HG02981 (cell line): ENCODE measurements at regions not wholly inside any gene's neighbourhood (a gene's known extent, or its start where the extent isn't known, plus 50 kb on each side); places are given as distances from the start of the nearest gene placed in this dataset.

ENCODE experiments used
- ATAC-seq: cut with Tn5 transposase; IDR thresholded peaks from one replicate; pipeline ENCODE4 v1.9.1; 2021; ENCODE audit warnings: mild to moderate bottlenecking, moderate library complexity; ENCODE audit not compliant: unreplicated experiment

DNA sequence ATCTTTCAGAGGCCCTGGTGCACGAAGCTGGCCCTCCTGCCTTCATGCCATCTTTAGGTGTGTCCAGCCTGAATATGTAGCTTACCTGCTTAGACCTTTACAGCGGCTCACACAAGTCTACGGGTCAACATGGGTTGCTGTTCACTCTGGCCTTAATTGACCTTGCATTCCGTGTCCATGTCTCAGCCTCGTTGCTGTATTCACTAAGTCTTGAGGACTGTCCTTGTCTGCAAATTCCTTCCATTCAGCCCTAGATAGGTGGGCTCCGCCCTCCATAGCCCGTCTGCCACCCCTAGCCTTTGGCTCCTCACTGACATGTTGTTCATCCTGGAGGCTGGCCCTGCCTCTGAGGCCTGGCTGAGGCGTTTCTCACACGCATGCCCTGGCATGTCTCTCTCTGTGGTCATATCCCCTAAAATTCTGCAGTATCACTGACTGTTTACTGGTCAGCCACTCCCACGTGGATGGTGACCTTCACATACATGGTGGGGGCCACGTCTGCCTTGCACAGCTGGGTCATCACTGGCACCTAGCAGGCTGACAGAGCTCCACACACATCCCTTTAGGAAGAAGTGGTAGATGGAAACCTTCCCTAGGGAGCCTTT, 394.1 kb upstream of the MKI67 start:
- ATAC-seq, result no peak

DNA sequence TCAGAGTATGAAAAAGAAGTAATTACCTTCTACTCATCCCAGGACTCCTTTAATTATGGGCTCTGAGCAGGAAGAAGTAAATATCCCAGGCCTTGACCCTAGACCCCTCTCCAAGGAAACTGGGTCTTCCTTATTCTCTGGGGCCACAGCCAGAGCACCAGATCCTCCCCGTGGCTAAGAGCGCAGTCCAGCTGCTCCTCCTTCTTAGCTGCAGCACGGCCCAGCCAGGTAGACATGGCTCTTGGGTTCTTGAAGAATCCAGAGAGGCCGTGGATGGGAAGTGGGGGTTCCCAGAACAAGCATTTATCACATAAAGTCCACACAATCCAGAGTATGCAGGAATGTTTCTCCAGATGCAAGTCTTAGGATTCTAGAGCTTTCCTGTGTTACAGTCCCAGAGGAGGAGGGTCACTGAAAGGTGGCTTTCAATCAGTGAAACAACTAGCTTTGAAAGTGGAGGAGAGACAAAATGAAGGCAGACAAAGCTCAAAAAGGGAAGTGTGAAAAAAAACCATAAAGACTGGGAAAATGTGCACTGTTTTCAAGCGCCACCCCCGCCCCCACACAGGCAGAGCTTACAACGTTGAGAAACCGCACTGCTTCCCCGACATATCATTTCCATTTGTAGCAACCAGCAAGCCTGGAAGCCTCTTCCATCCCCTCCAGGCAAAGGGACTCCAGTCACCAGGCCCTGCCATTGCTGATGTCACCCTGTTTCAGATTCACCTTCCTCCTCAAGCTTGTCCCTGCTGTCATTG, 396.5 kb upstream of the MKI67 start:
- ATAC-seq, result no peak

DNA sequence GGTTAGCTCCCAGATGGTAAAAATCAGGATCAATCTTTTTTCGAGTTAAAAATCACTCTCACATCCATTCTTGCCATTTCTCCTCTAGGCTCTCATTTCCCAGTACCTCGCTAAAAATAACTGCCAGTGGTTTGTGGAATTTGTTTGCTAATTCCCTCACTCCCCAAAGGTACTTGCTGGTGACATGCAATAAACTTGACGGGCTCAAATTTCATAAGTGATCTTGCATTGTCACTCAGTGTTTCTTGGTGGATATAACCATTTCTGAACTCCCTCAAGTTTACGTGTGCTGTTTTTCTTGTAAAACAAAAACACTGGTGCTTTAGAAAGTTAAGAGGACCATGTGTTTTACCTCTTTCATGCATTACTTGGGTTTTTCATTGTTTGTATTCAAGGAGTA, 399.2 kb upstream of the MKI67 start:
- ATAC-seq, result no peak

DNA sequence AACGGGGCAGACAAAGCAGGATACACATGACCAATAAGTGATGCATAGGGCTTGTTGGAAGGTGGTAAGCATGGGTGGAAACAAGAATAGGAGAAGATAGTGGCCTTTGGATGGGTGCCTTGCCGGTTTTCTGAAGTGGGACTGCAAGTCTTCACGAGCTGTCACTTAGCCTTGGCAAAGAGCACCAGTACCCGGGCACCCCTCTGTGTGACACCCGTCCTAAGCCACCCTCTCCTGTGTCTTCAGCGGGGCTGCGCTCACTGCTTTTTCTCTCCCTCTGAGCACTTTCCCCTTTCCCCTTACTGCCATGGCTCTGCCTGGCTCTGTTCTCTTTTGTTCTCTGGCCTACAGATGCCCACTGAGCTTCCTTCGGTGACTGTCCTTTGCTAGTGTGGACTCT, 399.7 kb upstream of the MKI67 start:
- ATAC-seq, result no peak

DNA sequence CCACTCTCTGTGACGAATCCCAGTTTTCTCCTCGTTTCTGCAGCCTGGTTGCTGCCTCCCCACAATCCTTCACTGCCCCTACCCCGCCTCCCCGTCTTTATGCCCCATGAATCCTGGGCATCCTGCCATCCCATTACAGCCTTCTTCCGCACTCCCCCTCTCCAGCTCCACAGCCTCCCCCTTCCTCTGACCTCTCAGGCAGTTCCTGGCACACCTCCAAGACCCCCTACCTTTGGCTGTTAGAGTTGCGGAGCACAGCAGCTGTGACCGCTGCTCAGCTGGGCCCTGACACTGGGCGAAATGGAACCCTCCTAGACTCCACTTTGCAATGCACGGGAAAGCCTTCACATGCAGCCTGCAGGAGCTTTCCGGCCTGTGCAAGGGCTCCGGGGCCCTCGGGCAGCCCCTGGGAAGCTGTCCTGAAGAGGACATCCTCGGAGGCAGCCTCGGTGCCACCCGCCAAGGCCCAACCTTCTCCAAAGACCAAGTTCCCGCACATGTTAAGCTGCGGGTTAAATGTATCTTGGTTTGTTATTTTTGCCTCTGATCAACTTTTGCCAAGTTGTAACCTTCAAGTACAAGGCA, 400.7 kb upstream of the MKI67 start:
- no peak for ATAC-seq

DNA sequence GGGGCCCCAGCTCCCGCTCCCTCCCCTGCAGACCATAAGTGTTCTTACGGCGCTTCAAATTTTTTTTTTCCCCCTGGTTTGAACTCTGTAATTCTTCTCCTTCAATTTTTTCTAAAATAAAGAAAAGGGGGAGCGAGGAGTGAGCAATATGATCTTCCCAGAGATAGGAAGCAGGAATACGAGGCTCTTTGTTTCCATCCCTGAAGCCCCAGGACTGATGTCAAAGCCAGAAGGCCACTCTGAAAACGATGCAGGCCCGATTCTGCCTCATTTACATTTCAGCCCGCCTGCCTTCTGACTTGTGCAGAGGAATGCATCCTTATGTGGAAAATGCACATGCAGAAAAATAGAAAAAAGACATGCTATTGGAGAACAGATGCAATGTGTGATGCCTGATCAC, 401.5 kb upstream of the MKI67 start:
- ATAC-seq, result no peak

DNA sequence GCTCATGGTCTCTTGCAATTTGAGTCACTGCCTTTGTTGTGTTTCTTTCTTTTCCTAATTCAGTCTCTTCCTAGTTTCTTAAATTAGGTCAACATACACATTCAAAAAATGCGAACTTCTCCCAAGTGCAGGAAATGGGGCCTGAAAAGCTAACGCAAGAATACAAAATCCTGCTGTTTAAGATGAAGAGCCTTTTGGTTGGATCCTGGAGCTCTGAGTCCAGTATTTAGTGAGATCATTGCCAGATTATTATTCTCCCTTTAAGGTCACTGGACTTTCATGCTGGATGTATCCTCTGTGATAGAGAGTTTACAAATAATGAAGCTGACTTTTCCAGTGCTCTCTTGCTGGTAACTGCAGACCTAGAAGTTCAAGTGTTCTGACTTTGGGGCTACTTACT, 401.9 kb upstream of the MKI67 start:
- no peak for ATAC-seq

DNA sequence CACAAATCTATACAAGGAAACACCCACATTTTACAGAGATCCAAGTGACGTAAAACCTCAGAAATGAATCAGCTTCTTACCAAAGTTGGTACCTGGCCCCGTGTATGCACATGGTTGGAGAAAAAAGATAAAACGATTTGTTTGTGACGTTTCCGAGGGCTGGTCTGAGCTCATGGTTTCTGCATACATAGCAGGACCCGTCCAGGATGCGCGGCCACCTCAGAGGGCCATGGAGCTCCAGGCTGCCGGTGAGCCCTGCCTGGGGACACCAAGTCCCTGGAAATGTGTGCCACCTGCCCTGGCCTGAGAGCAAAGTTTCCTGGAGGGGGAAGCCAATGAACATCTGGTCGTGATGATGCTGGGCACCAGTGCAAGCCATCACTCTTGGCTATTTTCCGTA, 402.6 kb upstream of the MKI67 start:
- no peak for ATAC-seq

DNA sequence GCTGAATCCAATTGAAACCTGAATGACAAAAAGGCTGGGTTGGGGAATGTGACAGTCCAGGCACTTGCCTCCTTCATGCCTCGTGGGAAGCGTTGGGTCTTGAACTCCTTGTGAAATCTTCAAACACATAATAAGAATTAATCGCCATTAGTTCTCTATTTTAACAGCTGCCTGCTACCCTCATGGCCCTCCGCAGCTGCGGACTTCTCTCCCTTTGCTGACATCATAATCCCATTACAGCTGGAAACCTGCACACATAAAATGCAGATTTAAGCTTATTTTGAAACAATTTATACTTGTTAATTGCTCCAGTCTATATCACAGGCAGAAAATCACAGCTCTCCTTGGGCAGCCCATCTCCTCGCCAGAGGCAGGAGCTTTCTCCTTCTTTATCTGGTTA, 403.0 kb upstream of the MKI67 start:
- no peak for ATAC-seq

DNA sequence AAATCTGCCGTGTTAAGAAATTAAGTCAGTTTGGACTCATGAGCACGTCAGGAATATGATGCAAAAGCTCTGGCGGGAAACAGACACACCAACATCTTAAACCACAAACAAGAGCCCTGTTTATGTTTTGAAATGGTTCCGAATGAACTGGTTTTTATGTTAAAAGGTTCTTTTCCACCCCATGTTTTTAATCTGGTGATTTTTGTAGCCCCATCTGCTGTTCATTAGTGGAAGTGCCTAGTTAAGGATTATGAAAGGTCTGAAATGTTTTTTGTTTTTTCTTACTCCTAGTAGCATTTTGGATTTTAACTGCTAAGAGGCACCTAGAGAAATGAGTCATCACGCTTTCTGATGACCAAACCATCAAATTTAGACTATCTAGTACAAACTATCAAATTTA, 404.1 kb upstream of the MKI67 start:
- ATAC-seq, result no peak

DNA sequence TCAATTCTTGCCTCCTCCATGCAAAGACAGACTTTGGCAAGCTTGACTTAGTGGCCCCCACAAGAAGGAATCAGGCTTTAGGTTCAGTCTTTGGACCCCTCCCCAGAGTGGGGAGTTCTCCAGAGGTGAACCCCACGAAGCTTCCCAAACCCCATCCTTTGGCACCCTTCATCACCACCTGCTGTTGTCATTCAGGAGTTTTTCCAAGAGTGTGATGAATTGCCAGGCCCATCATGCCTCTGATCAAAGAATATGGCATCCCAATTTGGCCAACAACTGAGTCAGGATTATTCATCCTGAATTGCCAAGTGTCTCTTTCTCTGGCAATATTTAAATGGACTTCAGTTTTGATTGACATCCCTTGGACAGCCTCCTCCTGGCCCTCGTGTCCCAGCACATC, 404.7 kb upstream of the MKI67 start:
- ATAC-seq, result no peak

DNA sequence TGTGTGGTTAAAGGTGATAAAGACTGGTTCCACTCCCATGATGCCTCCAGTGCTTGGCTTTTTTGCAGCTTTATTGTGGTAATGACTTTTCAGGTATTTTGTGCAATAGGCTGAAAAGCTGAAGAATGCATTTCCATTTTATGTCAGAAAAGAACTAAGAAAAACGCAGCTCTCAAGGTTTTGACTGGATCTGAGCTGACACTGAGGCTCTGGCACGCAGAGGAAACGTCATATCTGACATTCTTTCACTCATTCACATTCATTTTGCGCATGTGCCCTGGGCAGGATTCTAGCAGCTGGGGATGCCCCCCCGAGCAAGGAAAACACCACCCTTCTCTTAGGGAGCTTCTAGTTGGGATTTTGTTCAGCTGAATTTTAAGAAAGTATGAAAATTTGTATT, 408.5 kb upstream of the MKI67 start:
- ATAC-seq, result no peak

DNA sequence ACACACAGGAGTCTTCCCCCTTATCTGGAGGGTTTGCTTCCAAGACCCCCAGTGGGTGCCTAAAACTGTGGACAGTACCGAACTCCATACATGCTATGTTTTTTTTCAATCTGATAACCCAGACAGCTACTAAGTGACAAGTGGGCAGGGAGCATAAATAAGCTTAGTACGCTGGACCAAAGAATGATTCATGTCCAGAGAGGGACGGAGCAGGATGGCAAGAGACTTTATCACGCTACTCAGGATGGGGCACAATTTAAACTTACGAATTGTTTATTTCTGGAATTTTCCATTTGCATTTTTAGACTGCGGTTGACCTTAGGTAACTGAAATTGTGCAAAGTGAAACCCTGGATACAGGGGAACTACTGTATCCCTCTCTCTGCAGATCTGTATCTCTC, 410.0 kb upstream of the MKI67 start:
- no peak for ATAC-seq

DNA sequence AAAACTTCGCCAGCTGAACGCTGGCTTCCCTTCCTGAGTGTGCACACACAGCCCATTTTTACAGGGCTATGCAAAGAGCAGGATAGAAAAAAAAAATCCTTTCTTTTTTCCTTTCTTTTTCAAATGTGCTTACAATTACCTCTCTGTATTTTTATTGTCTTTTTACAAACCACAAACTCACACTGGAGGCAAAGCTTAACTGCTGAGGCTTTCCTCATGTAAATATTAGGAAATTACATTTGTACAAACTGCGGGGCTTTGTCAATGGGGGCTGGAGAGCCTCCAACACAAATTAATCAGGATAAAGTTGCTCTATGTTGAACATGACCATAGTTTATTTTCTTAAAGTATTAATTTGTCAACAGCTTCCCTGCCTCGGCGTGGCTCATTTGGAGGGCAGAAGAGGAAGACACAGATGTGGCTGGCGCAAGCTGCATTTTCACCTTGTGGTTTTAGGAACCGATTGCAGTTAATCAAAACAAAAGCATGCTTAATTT, 411.7 kb upstream of the MKI67 start:
- no peak for ATAC-seq

DNA sequence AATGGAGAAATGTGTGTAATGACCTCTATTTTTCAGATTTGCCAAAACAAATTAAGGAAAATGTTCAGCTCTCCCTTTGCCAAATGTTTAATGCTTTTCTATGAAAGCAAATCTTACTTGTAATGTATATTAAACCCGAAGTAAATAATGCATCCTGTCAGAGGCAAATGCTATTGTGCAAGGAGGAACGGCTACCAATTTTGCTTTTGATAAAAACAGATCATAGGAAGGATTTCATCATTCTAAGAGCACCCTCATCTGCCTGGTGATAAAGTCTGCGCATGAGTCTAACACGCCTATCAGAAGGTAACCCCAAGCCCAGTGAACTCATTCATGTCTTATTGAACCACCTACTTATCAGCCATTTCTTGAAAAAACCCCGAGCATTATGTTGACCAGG, 412.4 kb upstream of the MKI67 start:
- no peak for ATAC-seq

DNA sequence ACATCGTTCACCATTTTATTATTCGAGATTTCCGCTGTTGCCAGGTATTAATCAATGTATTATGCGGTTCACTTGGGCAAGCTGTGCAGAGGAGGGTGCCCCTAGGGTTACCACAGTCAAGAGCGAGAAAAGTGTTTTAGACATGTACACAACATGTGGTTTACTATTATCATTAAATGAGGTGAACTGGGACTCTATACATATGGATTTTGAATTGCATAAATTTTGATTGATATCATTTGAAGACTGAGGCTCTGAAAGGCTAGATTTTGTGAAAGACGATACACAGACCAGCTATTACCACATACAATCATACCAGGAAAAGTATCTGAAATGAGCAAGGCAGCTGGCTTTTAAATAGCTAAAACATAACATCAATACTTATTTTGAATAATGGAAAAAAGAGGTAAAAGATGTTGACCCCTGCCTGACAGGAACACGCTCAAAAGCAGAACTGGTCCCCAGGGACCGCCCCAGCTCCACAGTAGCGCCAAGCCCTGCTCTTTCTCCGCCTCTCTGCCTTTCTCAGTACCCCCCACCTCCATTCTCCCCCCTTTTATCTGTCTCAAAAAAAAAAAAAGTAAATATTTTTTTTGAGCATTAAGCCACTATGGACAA, 413.4 kb upstream of the MKI67 start:
- no peak for ATAC-seq

DNA sequence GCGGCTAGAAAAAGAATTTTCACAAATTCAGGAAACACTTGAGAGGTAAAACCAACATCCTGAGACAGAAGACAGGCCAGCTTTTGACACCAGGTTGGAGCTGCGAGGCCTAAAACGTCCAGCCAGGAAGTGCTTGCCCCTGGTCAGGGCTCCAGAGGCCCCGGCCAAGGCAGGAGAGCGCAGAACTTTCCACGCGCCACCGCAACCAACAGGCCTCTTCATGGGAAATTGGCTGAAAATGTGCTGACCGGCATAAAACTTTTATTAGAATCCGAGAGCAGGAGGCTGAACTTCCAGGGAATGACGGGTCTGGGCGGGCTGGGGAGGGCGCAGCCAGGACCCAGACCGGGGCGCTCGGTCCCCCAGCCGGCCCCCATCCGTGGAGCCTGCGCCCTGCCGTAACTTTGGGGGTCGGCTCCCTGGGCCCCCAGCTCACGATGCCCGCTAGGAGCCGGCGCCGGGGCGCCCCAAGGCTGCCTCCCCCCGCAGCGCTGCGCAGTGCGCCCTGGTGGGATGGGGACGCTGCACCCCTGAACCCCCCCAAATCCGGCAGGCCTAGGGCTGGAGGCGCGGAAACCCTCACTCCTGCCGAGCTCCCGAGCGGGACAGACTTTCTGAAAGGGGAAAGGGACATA, 414.0 kb upstream of the MKI67 start:
- no peak for ATAC-seq

DNA sequence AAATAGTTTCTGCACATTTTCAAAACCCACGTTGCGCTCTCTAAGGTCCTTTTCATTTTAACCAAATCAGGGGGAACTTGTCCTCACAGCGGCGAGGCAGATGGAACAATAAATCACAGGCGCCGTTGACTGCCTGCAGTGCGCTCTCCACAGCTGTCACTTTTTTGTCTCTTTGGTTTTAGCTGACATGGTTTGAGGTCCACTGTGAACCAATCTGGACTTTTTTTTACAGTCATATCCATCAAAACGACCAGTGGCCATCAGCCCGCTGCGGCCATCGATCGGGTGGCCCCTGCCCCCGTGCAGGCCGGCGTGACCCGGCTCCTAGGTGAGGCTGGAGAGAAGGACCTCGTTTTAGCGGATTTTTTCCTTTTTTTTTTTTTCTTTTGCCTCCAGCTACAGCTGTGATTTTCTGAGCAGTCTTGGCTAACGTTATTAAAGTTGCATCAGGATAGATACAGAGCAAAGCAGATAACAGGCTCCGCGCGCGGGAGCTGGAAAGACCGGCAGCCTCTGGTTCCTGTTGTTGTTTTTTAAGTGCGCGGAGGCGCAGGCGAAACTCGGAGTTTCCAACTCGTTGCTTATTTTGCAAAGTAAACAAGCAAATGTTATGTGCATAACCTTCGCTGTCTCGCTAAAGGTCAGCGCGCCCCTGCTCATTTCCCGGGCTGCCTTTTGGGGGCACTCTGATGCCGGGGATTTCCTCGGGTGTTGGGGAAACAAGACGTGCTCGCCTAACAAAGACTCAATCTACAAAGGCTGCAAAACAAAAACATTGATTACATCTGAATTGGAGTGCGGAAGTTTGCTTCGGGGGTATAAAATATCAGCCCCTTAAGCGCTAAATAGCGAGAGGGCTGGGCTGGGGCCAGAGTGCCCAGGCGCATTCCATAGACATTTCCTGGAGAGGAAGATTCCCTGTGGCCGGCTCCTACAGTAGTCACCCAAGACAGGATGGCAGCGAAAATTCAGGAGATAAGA, 414.8 kb upstream of the MKI67 start:
- ATAC-seq, result no peak

DNA sequence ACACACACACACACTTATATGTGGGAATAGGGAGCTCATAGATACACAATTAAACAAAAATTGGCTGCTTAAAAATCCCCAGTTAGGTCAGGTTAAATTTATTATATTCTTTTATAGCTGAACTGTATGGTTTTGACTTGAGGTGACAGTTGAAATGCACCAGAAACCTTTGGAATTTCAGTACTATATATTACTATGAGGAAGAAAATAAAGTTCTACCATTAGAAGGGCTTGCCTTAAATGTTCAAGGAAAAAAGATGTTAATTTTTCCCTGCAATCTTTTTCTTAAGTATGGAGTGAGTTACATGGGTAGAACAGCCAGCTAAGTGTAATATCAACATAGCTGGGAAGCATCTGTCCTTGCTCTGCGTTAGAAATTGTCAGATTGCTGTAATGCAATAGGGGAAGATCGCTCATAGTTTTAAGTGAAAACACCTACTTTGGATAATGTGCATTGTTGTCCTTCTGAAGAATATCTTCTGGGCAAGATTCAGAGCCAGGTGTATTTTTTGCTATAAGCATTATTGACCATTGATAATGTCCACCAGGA, 415.8 kb upstream of the MKI67 start:
- no peak for ATAC-seq

DNA sequence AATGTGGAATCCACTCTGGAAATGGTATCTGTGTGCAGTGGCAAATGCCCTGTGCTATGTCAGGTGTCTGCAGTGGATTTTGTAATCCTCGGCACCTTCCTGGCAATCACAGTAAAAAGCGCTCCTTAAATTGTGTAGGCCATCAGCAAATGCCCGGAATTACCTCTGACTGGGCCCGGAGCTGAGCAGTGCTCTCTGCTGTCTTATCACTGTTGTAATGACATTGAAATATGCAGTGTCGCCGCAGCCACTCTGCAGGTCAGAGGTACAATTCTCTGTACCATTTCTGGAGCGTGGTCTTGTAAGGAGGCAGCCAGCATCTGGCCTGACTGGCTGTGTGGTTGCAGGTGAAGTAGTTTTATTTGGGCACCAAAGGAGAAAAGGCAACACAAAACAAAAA, 416.4 kb upstream of the MKI67 start:
- no peak for ATAC-seq
